CD14-positive monocyte (primary cell): ENCODE measurements at regions not wholly inside any gene's neighbourhood (a gene's known extent, or its start where the extent isn't known, plus 50 kb on each side); places are given as distances from the start of the nearest gene placed in this dataset.
"Not testable (repeated sequence)": the region's sequence is repeated elsewhere in the genome, so short reads cannot be mapped to it uniquely, and the experiment has no call there.

Experiments
- DNase-seq, 3 donors: peaks; one replicate each; pipeline ENCODE4 v3.0.0-alpha.2; 2011 to 2022
- H2AFZ ChIP-seq: 2 replicates; pipeline ENCODE4 v1.6.0; 2012; ENCODE audit warnings: mild to moderate bottlenecking, low read depth, low read length, inconsistent platforms; ENCODE audit not compliant: insufficient read depth, poor library complexity, severe bottlenecking
- H3K27ac ChIP-seq, 2 donors: 1 replicate in 1 of 2; 2 replicates in 1 of 2; pipeline ENCODE4 v1.5.1; 2012 to 2013; ENCODE audit warnings: low read length in 2 of 2, control low read depth in 1 of 2, inconsistent platforms in 1 of 2, low read depth in 1 of 2, mild to moderate bottlenecking in 1 of 2
- H3K27me3 ChIP-seq, 2 donors: one replicate each; pipeline versions ENCODE4 v1.6.0 to v1.6.1; 2011 to 2013; ENCODE audit warnings: low read length in 2 of 2; ENCODE audit not compliant: control insufficient read depth in 2 of 2, insufficient read depth in 2 of 2
- H3K36me3 ChIP-seq, 2 donors: replicated peaks in 1 of 2; 1 replicate in 1 of 2; 2 replicates in 1 of 2; pipeline versions ENCODE4 v1.5.1 to v1.6.1; 2012 to 2013; ENCODE audit warnings: low read length in 2 of 2, control low read depth in 1 of 2, inconsistent platforms in 1 of 2, mild to moderate bottlenecking in 1 of 2; ENCODE audit not compliant: insufficient read depth in 2 of 2, control insufficient read depth in 1 of 2
- H3K4me1 ChIP-seq, 2 donors: 1 replicate in 1 of 2; 2 replicates in 1 of 2; pipeline versions ENCODE4 v1.5.1 to v1.6.1; 2012 to 2013; ENCODE audit warnings: low read length in 2 of 2, control low read depth in 1 of 2, inconsistent platforms in 1 of 2, mild to moderate bottlenecking in 1 of 2, moderate library complexity in 1 of 2; ENCODE audit not compliant: insufficient read depth in 2 of 2, control insufficient read depth in 1 of 2
- H3K4me2 ChIP-seq: replicated peaks from 2 replicates; pipeline ENCODE3; 2012; ENCODE audit warnings: low read length, moderate library complexity, mild to moderate bottlenecking; ENCODE audit not compliant: poor library complexity, severe bottlenecking; ENCODE audit errors: extremely low read depth
- H3K4me3 ChIP-seq, 3 experiments: fragments of 200-600 bp in 1 of 3; sonication (generic) in 1 of 3; replicated peaks in 1 of 3; 1 replicate in 2 of 3; 2 replicates in 1 of 3; pipeline ENCODE4 v1.5.1; 2011 to 2013; ENCODE audit warnings: low read length in 3 of 3, mild to moderate bottlenecking in 3 of 3, control low read depth in 2 of 3, low read depth in 2 of 3, inconsistent platforms in 1 of 3, moderate library complexity in 1 of 3
- H3K79me2 ChIP-seq: 2 replicates; pipeline ENCODE4 v1.6.0; 2012; ENCODE audit warnings: mild to moderate bottlenecking, control low read depth, inconsistent platforms, low read length, moderate library complexity; ENCODE audit not compliant: insufficient read depth
- H3K9ac ChIP-seq: 2 replicates; pipeline ENCODE4 v1.6.0; 2017; ENCODE audit warnings: low read length, mild to moderate bottlenecking; ENCODE audit not compliant: insufficient read depth, poor library complexity, severe bottlenecking
- H3K9me3 ChIP-seq, 2 donors: replicated peaks in 1 of 2; 1 replicate in 1 of 2; 2 replicates in 1 of 2; pipeline versions ENCODE4 v1.5.1 to v1.6.1; 2012 to 2013; ENCODE audit warnings: low read length in 2 of 2, control low read depth in 1 of 2; ENCODE audit not compliant: control insufficient read depth in 1 of 2, insufficient read depth in 1 of 2
- H4K20me1 ChIP-seq: 2 replicates; pipeline ENCODE4 v1.6.0; 2012; ENCODE audit warnings: mild to moderate bottlenecking, low read length, control low read depth, moderate library complexity; ENCODE audit not compliant: insufficient read depth
- H3K27ac Mint-ChIP-seq, 7 donors: one replicate each; pipeline ENCODE4 v1.8.0; 2020; ENCODE audit warnings: mild to moderate bottlenecking in 7 of 7, mixed read lengths in 7 of 7, moderate library complexity in 6 of 7, inconsistent platforms in 2 of 7
- H3K27me3 Mint-ChIP-seq, 3 donors: one replicate each; pipeline ENCODE4 v1.8.0; 2021 to 2022; ENCODE audit warnings: low read depth in 3 of 3, mild to moderate bottlenecking in 3 of 3, mixed read lengths in 3 of 3, moderate library complexity in 3 of 3, inconsistent platforms in 1 of 3
- H3K36me3 Mint-ChIP-seq, 2 donors: one replicate each; pipeline ENCODE4 v1.8.0; 2020; ENCODE audit warnings: mixed read lengths in 2 of 2, inconsistent platforms in 1 of 2, mild to moderate bottlenecking in 1 of 2
- H3K4me1 Mint-ChIP-seq: one replicate; pipeline ENCODE4 v1.8.0; 2020; ENCODE audit warnings: mild to moderate bottlenecking, mixed read lengths
- H3K4me3 Mint-ChIP-seq, 2 donors: one replicate each; pipeline ENCODE4 v1.8.0; 2020; ENCODE audit warnings: mild to moderate bottlenecking in 2 of 2, mixed read lengths in 2 of 2, moderate library complexity in 1 of 2
- H3K9me3 Mint-ChIP-seq, 7 donors: one replicate each; pipeline ENCODE4 v1.8.0; 2020 to 2022; ENCODE audit warnings: mixed read lengths in 7 of 7, mild to moderate bottlenecking in 6 of 7, moderate library complexity in 6 of 7, inconsistent platforms in 2 of 7
- WGBS: methylation state at CpG from one replicate; pipeline ENCODE4 v1.1.5; 2013; ENCODE audit warnings: missing lambda C conversion rate; ENCODE audit not compliant: insufficient coverage; 5-methylcytosine and 5-hydroxymethylcytosine counted together
- intact Hi-C, 2 donors: fragments of 100-400 bp; cut with micrococcal nuclease; formaldehyde crosslinking; loops; one replicate each; pipeline versions ENCODE4 v1.15.0 to v1.15.1; 2023
- TF ChIP-seq, protein P1 (sequence below): fragments of 200-600 bp; IDR thresholded peaks from one replicate; pipeline ENCODE4 v1.8.0; 2022; ENCODE audit warnings: antibody characterized with exemption, mild to moderate bottlenecking

- Mint-ChIP-seq H3K36me3 (no peaks in the 10 kb centered on the region), H3K27me3 (no peaks in the 10 kb centered on the region), H3K4me1 (no peaks in the 10 kb centered on the region), H3K9me3 (peaks cover under 1 to 9% (median 7%) of the 10 kb centered on the region in 7 donors), H3K4me3 (no peak overlapping the region), H3K27ac (no peak overlapping the region)
- Histone ChIP-seq H3K4me1 (no peaks in the 10 kb centered on the region), H3K36me3 (no peaks in the 10 kb centered on the region), H3K27ac (no peak overlapping the region), H3K4me2 (no peak overlapping the region), H3K9me3 (peaks cover 16 to 20% of the 10 kb centered on the region in 2 donors), H4K20me1 (no peaks in the 10 kb centered on the region), H3K4me3 (no peak overlapping the region), H3K9ac (no peak overlapping the region), H2AFZ (no peak overlapping the region), H3K27me3 (no peaks in the 10 kb centered on the region), H3K79me2 (no peaks in the 10 kb centered on the region)
- intact Hi-C loops = no loop called here
- WGBS = no CpG with 5 or more reads among the region's 1 CpG
- TF ChIP-seq, protein P1, sequence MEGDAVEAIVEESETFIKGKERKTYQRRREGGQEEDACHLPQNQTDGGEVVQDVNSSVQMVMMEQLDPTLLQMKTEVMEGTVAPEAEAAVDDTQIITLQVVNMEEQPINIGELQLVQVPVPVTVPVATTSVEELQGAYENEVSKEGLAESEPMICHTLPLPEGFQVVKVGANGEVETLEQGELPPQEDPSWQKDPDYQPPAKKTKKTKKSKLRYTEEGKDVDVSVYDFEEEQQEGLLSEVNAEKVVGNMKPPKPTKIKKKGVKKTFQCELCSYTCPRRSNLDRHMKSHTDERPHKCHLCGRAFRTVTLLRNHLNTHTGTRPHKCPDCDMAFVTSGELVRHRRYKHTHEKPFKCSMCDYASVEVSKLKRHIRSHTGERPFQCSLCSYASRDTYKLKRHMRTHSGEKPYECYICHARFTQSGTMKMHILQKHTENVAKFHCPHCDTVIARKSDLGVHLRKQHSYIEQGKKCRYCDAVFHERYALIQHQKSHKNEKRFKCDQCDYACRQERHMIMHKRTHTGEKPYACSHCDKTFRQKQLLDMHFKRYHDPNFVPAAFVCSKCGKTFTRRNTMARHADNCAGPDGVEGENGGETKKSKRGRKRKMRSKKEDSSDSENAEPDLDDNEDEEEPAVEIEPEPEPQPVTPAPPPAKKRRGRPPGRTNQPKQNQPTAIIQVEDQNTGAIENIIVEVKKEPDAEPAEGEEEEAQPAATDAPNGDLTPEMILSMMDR = no peak
- no peak for DNase-seq
These were observed 2126.0 kb downstream of the TP53TG3F start for GRCh38 chr16:35585411-35585810.

DNA sequence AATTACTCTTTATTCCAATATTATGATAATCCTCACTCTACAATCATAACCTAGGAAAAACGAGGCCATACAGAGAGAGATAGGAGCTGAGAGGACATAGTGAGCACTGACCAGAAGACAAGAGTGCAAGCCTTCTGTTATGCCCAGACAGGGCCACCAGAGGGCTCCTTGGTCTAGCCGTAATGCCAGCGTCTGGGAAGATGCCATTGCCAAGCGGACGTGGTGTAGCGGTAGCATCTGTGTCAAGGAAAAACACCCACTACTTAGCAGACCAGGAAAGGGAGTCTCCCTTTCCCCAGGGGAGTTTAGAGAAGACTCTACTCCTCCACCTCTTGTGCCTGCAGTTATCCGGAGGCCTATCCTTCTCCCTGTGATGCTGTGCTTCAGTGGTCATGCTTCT lies 2131.5 kb downstream of the TP53TG3F start:
- H3K4me1 ChIP-seq, DNase-seq, H3K27me3 Mint-ChIP-seq, H3K4me3 ChIP-seq, H4K20me1 ChIP-seq, H2AFZ ChIP-seq, H3K79me2 ChIP-seq, intact Hi-C loops, H3K4me1 Mint-ChIP-seq, H3K36me3 Mint-ChIP-seq, H3K27ac ChIP-seq, H3K27ac Mint-ChIP-seq, H3K9ac ChIP-seq, H3K27me3 ChIP-seq, H3K4me3 Mint-ChIP-seq, H3K4me2 ChIP-seq, H3K36me3 ChIP-seq: not testable (repeated sequence)
- peaks cover 32 to 37% of the 10 kb centered on the region in 2 donors for H3K9me3 ChIP-seq
- no CpG with 5 or more reads among the region's 7 CpGs for WGBS
- peaks cover 4 to 22% (median 14%) of the 10 kb centered on the region in 7 donors for H3K9me3 Mint-ChIP-seq
